Caki2 (cell line): ENCODE measurements at regions not wholly inside any gene's neighbourhood (a gene's known extent, or its start where the extent isn't known, plus 50 kb on each side); places are given as distances from the start of the nearest gene placed in this dataset.
"Not testable (repeated sequence)": the region's sequence is repeated elsewhere in the genome, so short reads cannot be mapped to it uniquely, and the experiment has no call there.

Source experiments
- DNase-seq: peaks from one replicate; pipeline ENCODE4 v3.0.0-alpha.2; 2015; ENCODE audit warnings: low read depth
- in situ Hi-C: cut with HindIII; loops from 2 replicates; pipeline ENCODE4 v1.10.0; 2016; ENCODE audit warnings: low sequenced_read_pairs, low pct_unique_long_range_greater_than_20kb, mixed read lengths

- DNase-seq: no peak
- in situ Hi-C loops: no loop called here
Measured at GRCh38 chr4:67030636-67031035, 514.7 kb downstream of the CENPC start.

DNA sequence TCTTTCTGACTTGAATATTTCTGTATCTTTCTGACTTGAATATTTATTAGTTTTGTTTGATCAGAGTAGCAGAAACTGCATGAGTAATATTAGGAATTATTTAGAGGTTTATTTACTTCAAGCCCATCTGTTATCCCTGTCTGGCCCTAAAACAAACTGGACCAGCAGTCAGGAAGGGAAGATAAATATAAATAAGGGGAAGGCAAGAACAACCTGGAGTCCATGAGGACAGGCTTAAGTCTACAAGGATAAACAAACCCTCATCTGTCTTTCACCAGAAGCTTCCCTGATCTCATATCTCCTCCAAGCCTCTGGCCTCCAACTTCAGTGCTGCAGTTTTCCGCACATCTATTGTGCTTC, 524.9 kb downstream of the CENPC start:
- DNase-seq: no peak

GRCh38 chr4:67019686-67020437, 525.4 kb downstream of the CENPC start:
- DNase-seq: no peak
- in situ Hi-C loops: no loop called here

More for the DNA sequence above, 524.9 kb downstream of the CENPC start:
- in situ Hi-C loops: no loop called here

- DNase-seq: no peak
- in situ Hi-C loops: no loop called here
Measured at GRCh38 chr4:67014592-67014991, 530.7 kb downstream of the CENPC start.

DNA sequence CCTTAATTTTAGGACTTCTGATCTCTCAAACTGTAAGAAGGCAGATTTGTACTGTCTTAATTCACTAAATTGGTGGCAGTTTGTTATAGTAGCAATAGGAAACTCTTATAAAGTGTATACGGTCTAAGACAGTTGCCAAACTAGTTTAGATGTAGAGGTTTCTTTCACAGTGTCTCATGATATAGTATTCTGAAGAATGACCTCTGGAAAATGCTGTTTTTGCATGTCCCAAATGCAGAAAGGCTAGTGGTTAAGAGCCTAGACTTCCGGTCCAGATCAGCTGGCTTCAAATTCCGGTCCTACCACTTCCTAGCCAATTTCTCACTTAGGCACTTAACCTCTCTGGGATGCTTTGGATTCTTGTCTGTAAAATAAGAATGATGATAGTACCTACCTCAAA, 538.5 kb downstream of the CENPC start:
- in situ Hi-C loops: no loop called here

DNA sequence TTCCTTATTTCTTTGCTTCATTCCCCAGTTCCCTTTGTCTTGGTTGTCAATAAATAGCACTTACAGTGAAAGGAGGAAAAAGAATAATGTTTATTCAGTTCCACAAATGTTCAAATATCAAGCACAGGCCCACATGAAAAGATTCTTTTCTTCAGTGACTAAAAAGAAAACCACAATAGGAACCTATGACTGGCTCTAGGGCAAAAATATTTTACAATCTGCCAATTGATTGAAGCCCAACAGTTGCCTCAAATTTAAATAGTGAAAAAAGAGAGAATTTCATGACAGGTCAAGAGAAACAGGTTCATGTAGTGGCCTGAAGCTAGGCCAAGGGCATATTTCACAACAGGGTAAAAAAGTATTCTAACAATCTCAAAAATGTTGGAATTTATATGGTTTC, 553.8 kb downstream of the CENPC start:
- no peak for DNase-seq

More for the DNA sequence above, 538.5 kb downstream of the CENPC start:
- DNase-seq: no peak

DNA sequence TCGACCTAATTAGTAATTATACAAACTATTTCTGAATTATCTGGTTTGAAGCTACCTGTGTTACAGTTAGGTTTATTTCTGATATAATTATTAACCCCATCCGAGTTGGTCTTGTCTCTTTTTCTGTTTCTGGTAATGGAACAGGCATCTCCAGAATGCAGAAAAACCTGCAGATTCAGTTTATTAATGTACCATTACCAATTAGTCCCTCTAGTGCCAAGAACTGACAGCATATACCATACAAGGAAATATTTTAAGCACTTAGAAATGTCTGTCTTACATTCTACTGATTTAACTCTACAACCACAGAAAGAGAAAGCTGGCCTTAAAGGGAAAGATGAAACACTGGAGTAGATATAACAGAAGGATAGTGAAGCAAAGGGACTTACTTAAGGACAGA, 570.6 kb downstream of the CENPC start:
- in situ Hi-C loops: no loop called here
- no peak for DNase-seq

More for the DNA sequence above, 553.8 kb downstream of the CENPC start:
- in situ Hi-C loops: no loop called here

GRCh38 chr4:66972087-66972486, 573.2 kb downstream of the CENPC start:
- DNase-seq: no peak
- in situ Hi-C loops: no loop called here

- no peak for DNase-seq
- in situ Hi-C loops: no loop called here
Measured at GRCh38 chr4:66964467-66964866, 580.8 kb downstream of the CENPC start.

DNA sequence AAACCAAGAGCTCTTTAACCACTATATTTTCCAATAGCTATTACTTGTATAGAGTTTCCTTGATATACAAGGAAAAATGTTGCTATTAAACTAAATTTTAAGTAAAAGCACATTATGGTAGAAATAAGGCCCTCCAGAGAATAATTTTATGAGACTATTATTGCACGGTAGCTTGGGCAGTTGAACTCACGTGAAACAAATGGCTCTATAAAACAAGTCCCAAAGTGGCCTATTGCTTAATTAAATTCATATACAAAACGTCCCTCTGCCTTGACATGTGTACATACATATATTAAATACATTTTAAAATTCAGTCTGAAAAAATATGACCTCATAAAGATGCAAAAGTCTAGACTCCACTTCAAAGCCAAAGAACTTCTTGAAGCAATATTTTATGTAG, 582.2 kb downstream of the CENPC start:
- DNase-seq: no peak
- in situ Hi-C loops: no loop called here

DNA sequence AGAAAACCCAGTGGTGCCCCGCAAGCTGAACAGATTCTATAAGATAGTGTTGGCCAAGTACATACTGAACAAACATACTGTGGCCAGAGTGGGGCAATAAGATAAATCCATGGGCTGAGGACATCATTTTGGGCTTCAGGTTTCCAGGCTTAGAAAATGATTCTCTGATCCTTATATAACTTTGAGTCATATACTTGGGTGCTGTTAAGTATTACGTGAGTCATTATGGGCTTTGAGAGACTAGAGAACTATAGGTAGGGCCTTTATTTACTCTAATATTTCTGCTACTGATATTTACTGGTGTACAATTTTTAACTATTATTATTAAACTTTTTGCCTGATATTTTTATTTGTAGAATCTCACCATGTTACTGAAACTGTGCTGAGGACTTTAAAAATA, 586.1 kb downstream of the CENPC start:
- DNase-seq: no peak
- in situ Hi-C loops: no loop called here

DNA sequence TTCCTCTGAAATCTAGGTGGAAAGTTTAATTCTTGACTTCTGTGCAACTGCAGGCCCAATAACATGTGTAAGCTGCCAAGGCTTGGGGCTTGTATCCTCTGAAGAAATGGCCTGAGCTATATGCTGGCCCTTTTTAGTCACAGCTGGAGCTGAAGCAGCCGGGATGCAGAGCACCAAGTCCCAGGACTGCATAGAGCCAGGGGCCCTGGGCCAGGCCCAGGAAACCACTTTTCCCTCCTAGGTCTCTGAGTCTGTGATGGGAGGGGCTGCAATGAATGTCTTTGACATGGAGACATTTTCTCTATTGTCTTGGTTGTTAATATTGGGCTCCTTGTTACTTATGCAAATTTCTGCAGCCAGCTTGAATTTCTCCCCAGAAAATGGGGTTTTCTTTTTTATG, 588.5 kb downstream of the CENPC start:
- in situ Hi-C loops: no loop called here

DNA sequence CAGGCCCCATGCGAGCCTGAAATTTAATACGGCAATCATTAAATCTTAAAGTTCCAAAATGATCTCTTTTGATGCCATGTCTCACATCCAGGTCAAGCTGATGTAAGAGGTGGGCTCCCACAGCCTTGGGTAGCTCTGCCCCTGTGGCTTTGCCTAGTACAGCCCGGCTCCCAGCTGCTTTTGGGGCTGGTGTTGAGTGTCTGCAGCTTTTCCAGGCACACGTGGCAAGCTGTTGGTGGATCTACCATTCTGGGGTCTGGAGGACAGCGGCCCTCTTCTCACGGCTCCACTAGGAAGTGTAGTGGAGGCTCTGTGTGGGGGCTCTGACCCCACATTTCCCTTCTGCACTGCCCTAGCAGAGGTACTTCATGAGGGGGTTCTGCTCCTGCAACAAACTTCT, 588.9 kb downstream of the CENPC start:
- no peak for DNase-seq
- in situ Hi-C loops: no loop called here

More for the DNA sequence above, 588.5 kb downstream of the CENPC start:
- DNase-seq: no peak

DNA sequence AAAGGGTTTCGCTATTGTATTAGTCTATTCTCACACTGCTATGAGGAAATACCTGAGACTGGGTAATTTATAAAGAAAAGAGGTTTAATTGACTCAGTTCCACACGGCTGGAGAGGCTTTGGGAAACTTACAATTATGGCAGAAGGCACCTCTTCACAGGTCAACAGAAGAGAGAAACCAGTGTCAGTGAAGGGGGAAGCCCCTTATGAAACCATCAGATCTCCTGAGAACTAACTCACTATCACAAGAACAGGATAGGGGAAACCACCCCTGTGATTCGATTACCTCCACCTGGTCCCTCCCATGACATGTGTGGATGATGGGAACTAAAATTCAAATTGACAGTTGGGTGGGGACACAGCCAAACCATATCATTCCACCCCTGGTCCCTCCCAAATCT, 589.5 kb downstream of the CENPC start:
- in situ Hi-C loops: no loop called here
- no peak for DNase-seq

GRCh38 chr4:66949419-66949818, 595.9 kb downstream of the CENPC start:
- DNase-seq: no peak
- in situ Hi-C loops: no loop called here

DNA sequence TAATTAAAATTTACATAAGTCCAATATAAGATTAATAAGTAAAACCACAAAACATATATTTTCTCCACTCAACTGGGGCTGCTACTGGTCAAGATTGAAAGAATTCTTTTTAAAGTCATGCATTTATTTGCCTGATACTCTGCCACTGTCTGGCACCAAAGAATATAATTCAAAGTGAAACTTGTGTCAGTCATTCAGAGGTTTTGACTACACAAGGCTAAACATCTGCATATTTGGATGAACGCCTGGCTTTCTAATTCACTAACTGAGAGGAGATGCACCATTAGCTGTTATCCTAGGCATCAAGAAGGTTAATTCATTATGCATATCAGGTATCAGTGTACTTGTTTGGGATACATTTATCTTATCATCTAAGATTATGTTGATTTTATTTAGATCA, 598.5 kb downstream of the CENPC start:
- in situ Hi-C loops: no loop called here
- no peak for DNase-seq

DNA sequence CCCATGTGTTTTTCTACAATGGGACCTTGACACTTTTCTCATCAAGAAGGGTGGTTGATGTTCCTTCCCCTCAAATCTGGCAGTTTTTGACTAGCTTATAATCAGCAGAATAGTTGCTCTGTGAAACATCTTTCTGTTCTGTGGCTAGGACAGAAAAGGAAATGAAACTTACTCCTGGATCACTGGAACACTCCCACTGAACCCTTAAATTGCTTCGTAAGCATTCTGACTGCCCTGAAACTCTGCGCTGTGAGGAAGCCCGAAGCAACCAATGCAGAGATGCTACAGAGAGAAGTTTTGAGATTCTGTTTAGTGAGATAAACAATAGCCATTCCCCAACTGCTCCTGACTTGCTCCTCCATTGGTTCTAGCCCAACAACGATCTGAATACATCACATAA, 602.2 kb downstream of the CENPC start:
- in situ Hi-C loops: no loop called here
- DNase-seq: no peak

GRCh38 chr4:66931981-66932380, 613.3 kb downstream of the CENPC start:
- DNase-seq, in situ Hi-C loops: not testable (repeated sequence)

DNA sequence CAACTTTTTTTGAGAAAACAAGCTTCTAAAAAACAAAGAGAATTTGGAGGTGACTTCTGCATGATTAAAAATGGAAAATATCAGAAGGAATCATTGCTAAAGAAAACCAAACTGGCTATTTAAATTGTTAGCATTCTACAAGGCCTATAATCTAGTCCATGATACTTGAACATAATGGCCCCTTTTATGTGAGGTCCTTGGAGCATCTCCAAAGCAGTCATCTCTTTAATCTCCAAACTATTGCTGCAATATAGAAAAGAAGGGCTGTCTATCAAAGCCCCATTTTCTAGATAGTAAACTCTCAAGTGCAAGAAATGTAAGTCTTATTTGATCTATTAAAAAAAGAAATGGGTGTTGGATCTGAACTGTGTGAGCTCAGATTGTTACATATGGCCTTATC, 615.1 kb downstream of the CENPC start:
- in situ Hi-C loops: no loop called here
- DNase-seq: no peak

GRCh38 chr4:66929748-66930147, 615.6 kb downstream of the CENPC start:
- DNase-seq: no peak
- in situ Hi-C loops: no loop called here
